Fibroblast of skin of back (primary cell): ENCODE measurements at regions not wholly inside any gene's neighbourhood (a gene's known extent, or its start where the extent isn't known, plus 50 kb on each side); places are given as distances from the start of the nearest gene placed in this dataset.

Source experiments
- DNase-seq: peaks from one replicate; pipeline ENCODE4 v3.0.0-alpha.2; 2013

- peak; percentile 20 for DNase-seq
Measured at GRCh38 chr3:72368331-72368975, 479.8 kb downstream of the SHQ1 start.

- DNase-seq = no peak
Measured at GRCh38 chr3:72361990-72362389, 486.3 kb downstream of the SHQ1 start.

- no peak for DNase-seq
Measured at GRCh38 chr3:72359743-72360142, 488.5 kb downstream of the SHQ1 start.

- DNase-seq = no peak
Measured at GRCh38 chr3:72355168-72355567, 493.1 kb downstream of the SHQ1 start.

- no peak for DNase-seq
Measured at GRCh38 chr3:72354486-72354885, 493.8 kb downstream of the SHQ1 start.

- DNase-seq = no peak
Measured at GRCh38 chr3:72353236-72354128, 494.8 kb downstream of the SHQ1 start.

- DNase-seq = no peak
Measured at GRCh38 chr3:72352176-72352575, 496.1 kb downstream of the SHQ1 start.

GRCh38 chr3:72351536-72351935 is 496.7 kb downstream of the SHQ1 start:
- DNase-seq = no peak

- no peak for DNase-seq
Measured at GRCh38 chr3:72350761-72351505, 497.3 kb downstream of the SHQ1 start.

- no peak for DNase-seq
Measured at GRCh38 chr3:72348357-72348756, 499.9 kb downstream of the SHQ1 start.

- DNase-seq = peak; percentile 83
Measured at GRCh38 chr3:72347819-72348319, 500.4 kb downstream of the SHQ1 start.

- peak; percentile 96 for DNase-seq
Measured at GRCh38 chr3:72346526-72346926, 501.7 kb downstream of the SHQ1 start.

- no peak for DNase-seq
Measured at GRCh38 chr3:72345980-72346379, 502.3 kb downstream of the SHQ1 start.

GRCh38 chr3:72345237-72345878 is 502.9 kb downstream of the SHQ1 start:
- DNase-seq = peak; percentile 81

GRCh38 chr3:72344647-72345046 is 503.6 kb downstream of the SHQ1 start:
- DNase-seq = no peak

- no peak for DNase-seq
Measured at GRCh38 chr3:72344236-72344635, 504.0 kb downstream of the SHQ1 start.

GRCh38 chr3:72343078-72343477 is 505.2 kb downstream of the SHQ1 start:
- peak; percentile 69 for DNase-seq

GRCh38 chr3:72342450-72342849 is 505.8 kb downstream of the SHQ1 start:
- DNase-seq = no peak

- no peak for DNase-seq
Measured at GRCh38 chr3:72341920-72342319, 506.3 kb downstream of the SHQ1 start.

- no peak for DNase-seq
Measured at GRCh38 chr3:72341380-72341770, 506.9 kb downstream of the SHQ1 start.

- no peak for DNase-seq
Measured at GRCh38 chr3:72340476-72341379, 507.5 kb downstream of the SHQ1 start.
